ENCODE measurements at regions not wholly inside any gene's neighbourhood (a gene's known extent, or its start where the extent isn't known, plus 50 kb on each side); places are given as distances from the start of the nearest gene placed in this dataset.

GRCh38 chr13:55464222-55464621, 1676.5 kb upstream of the PRR20A start:
- no peaks in the 10 kb centered on the region for H3K9me3 ChIP-seq (ENCODE audit: control insufficient read depth, insufficient read depth, low read length)
- no peak overlapping the region for H3K4me3 ChIP-seq (ENCODE audit: low read depth, low read length)
- H3K36me3 ChIP-seq (ENCODE audit: control insufficient read depth, insufficient read depth, low read length) = no peaks in the 10 kb centered on the region
- no peaks in the 10 kb centered on the region for H3K27me3 ChIP-seq (ENCODE audit: control insufficient read depth, insufficient read depth, low read length)
- H3K27ac ChIP-seq (ENCODE audit: low read depth, low read length) = no peak overlapping the region
- no peaks in the 10 kb centered on the region for H3K4me1 ChIP-seq (ENCODE audit: control insufficient read depth, insufficient read depth, low read length)
- no peak for DNase-seq (ENCODE audit: low read depth in 4 of 6, low spot score in 6 of 6)
- WGBS (ENCODE audit: insufficient coverage) = 89% methylated on average over 2 of the region's 3 CpGs

GRCh38 chr13:55467476-55467875, 1673.2 kb upstream of the PRR20A start:
- Histone ChIP-seq H3K4me1 (ENCODE audit: control insufficient read depth, insufficient read depth, low read length) (no peaks in the 10 kb centered on the region), H3K27ac (ENCODE audit: low read depth, low read length) (no peak overlapping the region), H3K36me3 (ENCODE audit: control insufficient read depth, insufficient read depth, low read length) (no peaks in the 10 kb centered on the region), H3K9me3 (ENCODE audit: control insufficient read depth, insufficient read depth, low read length) (no peaks in the 10 kb centered on the region), H3K27me3 (ENCODE audit: control insufficient read depth, insufficient read depth, low read length) (no peaks in the 10 kb centered on the region), H3K4me3 (ENCODE audit: low read depth, low read length) (no peak overlapping the region)
- WGBS (ENCODE audit: insufficient coverage) = no CpG with 5 or more reads among the region's 2 CpGs
- peak in 1 of 6 donors; percentile 10 for DNase-seq (ENCODE audit: low read depth in 4 of 6, low spot score in 6 of 6)

DNA sequence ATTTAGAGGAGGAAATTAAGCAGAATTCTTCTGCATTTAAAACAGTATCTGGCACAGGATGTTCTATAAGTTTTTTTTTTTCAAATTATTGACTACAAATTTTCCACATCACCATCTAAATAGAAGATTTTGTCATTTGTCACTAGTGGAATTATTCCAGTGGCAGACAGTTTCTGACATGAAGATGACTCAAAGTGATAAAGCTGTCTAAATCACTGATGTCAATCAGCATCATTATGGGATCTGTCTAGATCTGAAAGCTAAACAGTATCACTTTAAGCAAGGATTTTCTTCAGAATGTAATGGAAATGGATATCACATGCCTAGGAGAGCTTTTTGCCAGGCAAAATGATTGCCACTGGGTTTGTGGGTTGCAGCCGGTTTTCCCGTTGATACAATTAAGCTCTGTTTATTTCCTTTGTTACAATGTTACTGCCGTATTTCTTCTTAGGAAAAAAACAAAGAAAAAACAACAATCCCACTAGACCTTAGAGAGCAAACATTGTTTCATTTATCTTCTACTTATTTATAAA, 1657.0 kb upstream of the PRR20A start:
- no CpG with 5 or more reads among the region's 3 CpGs for WGBS (ENCODE audit: insufficient coverage)
- no peaks in the 10 kb centered on the region for H3K36me3 ChIP-seq (ENCODE audit: control insufficient read depth, insufficient read depth, low read length)
- no peaks in the 10 kb centered on the region for H3K27me3 ChIP-seq (ENCODE audit: control insufficient read depth, insufficient read depth, low read length)
- no peaks in the 10 kb centered on the region for H3K4me1 ChIP-seq (ENCODE audit: control insufficient read depth, insufficient read depth, low read length)
- no peaks in the 10 kb centered on the region for H3K9me3 ChIP-seq (ENCODE audit: control insufficient read depth, insufficient read depth, low read length)
- no peak overlapping the region for H3K27ac ChIP-seq (ENCODE audit: low read depth, low read length)
- DNase-seq (ENCODE audit: low read depth in 4 of 6, low spot score in 6 of 6) = peak in 1 of 6 donors; percentile 4
- no peak overlapping the region for H3K4me3 ChIP-seq (ENCODE audit: low read depth, low read length)

- H3K4me3 ChIP-seq (ENCODE audit: low read depth, low read length) = no peak overlapping the region
- WGBS (ENCODE audit: insufficient coverage) = no CpG with 5 or more reads among the region's 3 CpGs
- no peak overlapping the region for H3K27ac ChIP-seq (ENCODE audit: low read depth, low read length)
- no peaks in the 10 kb centered on the region for H3K27me3 ChIP-seq (ENCODE audit: control insufficient read depth, insufficient read depth, low read length)
- no peak for DNase-seq (ENCODE audit: low read depth in 4 of 6, low spot score in 6 of 6)
- H3K9me3 ChIP-seq (ENCODE audit: control insufficient read depth, insufficient read depth, low read length) = no peaks in the 10 kb centered on the region
- no peaks in the 10 kb centered on the region for H3K4me1 ChIP-seq (ENCODE audit: control insufficient read depth, insufficient read depth, low read length)
- no peaks in the 10 kb centered on the region for H3K36me3 ChIP-seq (ENCODE audit: control insufficient read depth, insufficient read depth, low read length)
These were observed 1647.4 kb upstream of the PRR20A start for GRCh38 chr13:55493297-55493696.

GRCh38 chr13:55497486-55497885, 1643.2 kb upstream of the PRR20A start:
- H3K36me3 ChIP-seq (ENCODE audit: control insufficient read depth, insufficient read depth, low read length) = no peaks in the 10 kb centered on the region
- H3K27ac ChIP-seq (ENCODE audit: low read depth, low read length) = no peak overlapping the region
- no peaks in the 10 kb centered on the region for H3K9me3 ChIP-seq (ENCODE audit: control insufficient read depth, insufficient read depth, low read length)
- H3K27me3 ChIP-seq (ENCODE audit: control insufficient read depth, insufficient read depth, low read length) = no peaks in the 10 kb centered on the region
- no peak overlapping the region for H3K4me3 ChIP-seq (ENCODE audit: low read depth, low read length)
- WGBS (ENCODE audit: insufficient coverage) = no CpG with 5 or more reads among the region's 3 CpGs
- no peak for DNase-seq (ENCODE audit: low read depth in 4 of 6, low spot score in 6 of 6)
- H3K4me1 ChIP-seq (ENCODE audit: control insufficient read depth, insufficient read depth, low read length) = no peaks in the 10 kb centered on the region

DNA sequence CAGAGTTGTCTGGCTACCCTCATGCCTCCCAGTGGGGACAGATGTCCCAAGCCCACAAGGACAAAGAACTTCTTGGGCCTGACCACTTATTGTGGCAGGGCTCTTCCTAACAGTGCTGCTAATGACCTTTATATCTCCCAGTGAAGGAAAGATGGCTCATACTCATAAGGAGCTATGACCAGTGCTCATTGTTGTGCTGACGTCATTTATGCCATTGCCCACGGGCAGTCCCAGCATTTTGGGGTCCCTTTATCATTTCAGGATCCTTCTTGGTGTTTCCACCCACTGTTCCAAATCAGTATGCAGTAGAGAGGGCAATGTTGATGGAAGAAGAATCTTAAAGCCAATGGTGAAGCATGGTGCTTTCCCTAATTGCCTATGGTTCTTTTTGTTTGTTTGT, 1640.0 kb upstream of the PRR20A start:
- no peak overlapping the region for H3K27ac ChIP-seq (ENCODE audit: low read depth, low read length)
- H3K4me3 ChIP-seq (ENCODE audit: low read depth, low read length) = no peak overlapping the region
- H3K9me3 ChIP-seq (ENCODE audit: control insufficient read depth, insufficient read depth, low read length) = peaks cover 2% of the 10 kb centered on the region
- 94% methylated on average over 2 of the region's 2 CpGs for WGBS (ENCODE audit: insufficient coverage)
- DNase-seq (ENCODE audit: low read depth in 4 of 6, low spot score in 6 of 6) = no peak
- H3K27me3 ChIP-seq (ENCODE audit: control insufficient read depth, insufficient read depth, low read length) = no peaks in the 10 kb centered on the region
- no peaks in the 10 kb centered on the region for H3K4me1 ChIP-seq (ENCODE audit: control insufficient read depth, insufficient read depth, low read length)
- H3K36me3 ChIP-seq (ENCODE audit: control insufficient read depth, insufficient read depth, low read length) = no peaks in the 10 kb centered on the region

DNA sequence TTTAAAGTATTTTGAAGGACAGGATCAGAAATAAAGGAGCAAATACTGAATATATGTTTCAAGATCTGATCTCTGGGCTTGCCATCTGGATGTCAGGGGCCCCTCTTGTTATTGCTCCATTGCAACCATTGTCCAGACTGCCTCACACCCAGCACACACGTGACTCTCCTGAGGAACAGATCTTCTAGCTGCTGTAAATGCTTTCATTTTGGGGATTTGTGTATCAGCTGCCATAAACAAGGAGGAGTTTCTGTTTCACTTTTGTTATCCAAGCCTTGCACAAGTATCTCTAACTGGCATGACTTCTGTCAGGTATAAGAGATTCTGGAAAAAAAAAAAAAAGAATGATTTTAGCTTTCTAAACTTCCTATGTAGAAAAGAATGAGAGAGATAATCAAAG, 1624.1 kb upstream of the PRR20A start:
- Histone ChIP-seq H3K9me3 (ENCODE audit: control insufficient read depth, insufficient read depth, low read length) (no peaks in the 10 kb centered on the region), H3K4me1 (ENCODE audit: control insufficient read depth, insufficient read depth, low read length) (no peaks in the 10 kb centered on the region), H3K4me3 (ENCODE audit: low read depth, low read length) (no peak overlapping the region), H3K36me3 (ENCODE audit: control insufficient read depth, insufficient read depth, low read length) (no peaks in the 10 kb centered on the region), H3K27me3 (ENCODE audit: control insufficient read depth, insufficient read depth, low read length) (no peaks in the 10 kb centered on the region), H3K27ac (ENCODE audit: low read depth, low read length) (no peak overlapping the region)
- no CpG with 5 or more reads among the region's 1 CpG for WGBS (ENCODE audit: insufficient coverage)
- DNase-seq (ENCODE audit: low read depth in 4 of 6, low spot score in 6 of 6) = no peak

DNA sequence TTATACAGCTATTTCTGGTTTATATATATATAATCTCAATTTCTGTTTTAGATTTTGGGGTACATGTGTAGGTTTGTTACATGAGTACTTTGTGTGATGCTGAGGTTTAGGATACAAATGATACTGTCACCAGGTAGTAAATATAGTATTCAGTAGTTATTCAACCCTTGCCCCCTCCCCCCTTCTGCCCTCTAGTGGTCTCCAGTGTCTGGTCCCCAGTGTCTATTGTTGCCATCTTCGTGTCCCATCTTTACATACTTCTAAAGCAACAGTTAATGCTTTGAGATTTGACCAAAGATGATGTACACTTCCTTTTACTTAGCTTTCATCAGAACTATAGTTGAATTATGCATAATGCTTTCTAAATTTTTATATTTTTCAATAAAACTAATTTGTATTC, 1623.4 kb upstream of the PRR20A start:
- Histone ChIP-seq H3K4me1 (ENCODE audit: control insufficient read depth, insufficient read depth, low read length) (no peaks in the 10 kb centered on the region), H3K27ac (ENCODE audit: low read depth, low read length) (no peak overlapping the region), H3K4me3 (ENCODE audit: low read depth, low read length) (no peak overlapping the region), H3K36me3 (ENCODE audit: control insufficient read depth, insufficient read depth, low read length) (no peaks in the 10 kb centered on the region), H3K9me3 (ENCODE audit: control insufficient read depth, insufficient read depth, low read length) (no peaks in the 10 kb centered on the region), H3K27me3 (ENCODE audit: control insufficient read depth, insufficient read depth, low read length) (no peaks in the 10 kb centered on the region)
- DNase-seq (ENCODE audit: low read depth in 4 of 6, low spot score in 6 of 6) = no peak
- WGBS (ENCODE audit: insufficient coverage) = 80% methylated on average over 1 of the region's 1 CpG

DNA sequence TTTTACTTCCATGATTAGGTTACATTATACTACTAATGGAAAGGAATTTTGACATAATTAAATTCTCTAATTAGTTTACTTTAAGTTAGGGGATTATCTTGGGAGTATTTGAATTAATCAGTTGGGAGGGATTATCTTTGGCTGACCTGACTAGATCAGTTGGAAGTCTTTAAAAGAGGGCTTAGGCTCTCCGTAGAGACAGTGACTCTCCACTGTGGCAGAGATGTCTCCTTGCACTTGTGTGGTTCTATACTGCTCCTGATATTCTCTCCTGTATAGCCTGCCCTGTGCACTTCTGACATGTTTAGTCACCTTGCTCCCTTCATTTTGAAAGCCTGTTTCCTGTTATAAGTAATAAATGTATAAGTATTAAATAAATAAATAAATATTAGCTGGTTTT, 1612.3 kb upstream of the PRR20A start:
- H3K9me3 ChIP-seq (ENCODE audit: control insufficient read depth, insufficient read depth, low read length) = no peaks in the 10 kb centered on the region
- H3K4me3 ChIP-seq (ENCODE audit: low read depth, low read length) = no peak overlapping the region
- H3K36me3 ChIP-seq (ENCODE audit: control insufficient read depth, insufficient read depth, low read length) = no peaks in the 10 kb centered on the region
- no peak overlapping the region for H3K27ac ChIP-seq (ENCODE audit: low read depth, low read length)
- no CpG with 5 or more reads among the region's 1 CpG for WGBS (ENCODE audit: insufficient coverage)
- H3K4me1 ChIP-seq (ENCODE audit: control insufficient read depth, insufficient read depth, low read length) = no peaks in the 10 kb centered on the region
- DNase-seq (ENCODE audit: low read depth in 4 of 6, low spot score in 6 of 6) = no peak
- H3K27me3 ChIP-seq (ENCODE audit: control insufficient read depth, insufficient read depth, low read length) = no peaks in the 10 kb centered on the region

GRCh38 chr13:55534306-55534705, 1606.4 kb upstream of the PRR20A start:
- Histone ChIP-seq H3K36me3 (ENCODE audit: control insufficient read depth, insufficient read depth, low read length) (no peaks in the 10 kb centered on the region), H3K27me3 (ENCODE audit: control insufficient read depth, insufficient read depth, low read length) (no peaks in the 10 kb centered on the region), H3K27ac (ENCODE audit: low read depth, low read length) (no peak overlapping the region), H3K4me3 (ENCODE audit: low read depth, low read length) (no peak overlapping the region), H3K9me3 (ENCODE audit: control insufficient read depth, insufficient read depth, low read length) (no peaks in the 10 kb centered on the region), H3K4me1 (ENCODE audit: control insufficient read depth, insufficient read depth, low read length) (no peaks in the 10 kb centered on the region)
- DNase-seq (ENCODE audit: low read depth in 4 of 6, low spot score in 6 of 6) = no peak
- no CpG with 5 or more reads among the region's 1 CpG for WGBS (ENCODE audit: insufficient coverage)
